Inflammatory macrophage (primary cell): ENCODE measurements at regions not wholly inside any gene's neighbourhood (a gene's known extent, or its start where the extent isn't known, plus 50 kb on each side); places are given as distances from the start of the nearest gene placed in this dataset.
"Not testable (repeated sequence)": the region's sequence is repeated elsewhere in the genome, so short reads cannot be mapped to it uniquely, and the experiment has no call there.

Experiments
- DNase-seq, 2 donors: peaks; one replicate each; pipeline ENCODE4 v3.0.0-alpha.2; 2020 to 2022

- no peak for DNase-seq
Measured at GRCh38 chr16:59030923-59031485, 296.9 kb upstream of the GOT2 start.

- no peak for DNase-seq
Measured at GRCh38 chr16:59021751-59022150, 287.6 kb upstream of the GOT2 start.

GRCh38 chr16:59013930-59014329, 279.8 kb upstream of the GOT2 start:
- DNase-seq: no peak

GRCh38 chr16:58999762-59000161, 265.6 kb upstream of the GOT2 start:
- no peak for DNase-seq

- DNase-seq: not testable (repeated sequence)
Measured at GRCh38 chr16:58992755-58993154, 258.6 kb upstream of the GOT2 start.

GRCh38 chr16:58983181-58983965, 249.3 kb upstream of the GOT2 start:
- not testable (repeated sequence) for DNase-seq

- peak; percentile 11 to 36 for DNase-seq
Measured at GRCh38 chr16:58970775-58971174, 236.7 kb upstream of the GOT2 start.

GRCh38 chr16:58963479-58963878, 229.4 kb upstream of the GOT2 start:
- DNase-seq: no peak

- no peak for DNase-seq
Measured at GRCh38 chr16:58962811-58963210, 228.7 kb upstream of the GOT2 start.

- no peak for DNase-seq
Measured at GRCh38 chr16:58960484-58960883, 226.4 kb upstream of the GOT2 start.

GRCh38 chr16:58960034-58960433, 225.9 kb upstream of the GOT2 start:
- DNase-seq: no peak

GRCh38 chr16:58958749-58959148, 224.6 kb upstream of the GOT2 start:
- DNase-seq: no peak

GRCh38 chr16:58948244-58948643, 214.1 kb upstream of the GOT2 start:
- no peak for DNase-seq

- DNase-seq: no peak
Measured at GRCh38 chr16:58940609-58941008, 206.5 kb upstream of the GOT2 start.

- DNase-seq: no peak
Measured at GRCh38 chr16:58938811-58939210, 204.7 kb upstream of the GOT2 start.

GRCh38 chr16:58937661-58938060, 203.5 kb upstream of the GOT2 start:
- peak in 1 of 2 donors; percentile 9 for DNase-seq

- no peak for DNase-seq
Measured at GRCh38 chr16:58933186-58933585, 199.1 kb upstream of the GOT2 start.

- DNase-seq: no peak
Measured at GRCh38 chr16:58931436-58931835, 197.3 kb upstream of the GOT2 start.

- no peak for DNase-seq
Measured at GRCh38 chr16:58923094-58923493, 189.0 kb upstream of the GOT2 start.

- DNase-seq: no peak
Measured at GRCh38 chr16:58913456-58913855, 179.3 kb upstream of the GOT2 start.

GRCh38 chr16:58912571-58912970, 178.5 kb upstream of the GOT2 start:
- DNase-seq: no peak

- peak; percentile 52 to 53 for DNase-seq
Measured at GRCh38 chr16:58906981-58907715, 173.0 kb upstream of the GOT2 start.

- no peak for DNase-seq
Measured at GRCh38 chr16:58904291-58904690, 170.2 kb upstream of the GOT2 start.

GRCh38 chr16:58889516-58889915, 155.4 kb upstream of the GOT2 start:
- no peak for DNase-seq
